ENCODE measurements at regions not wholly inside any gene's neighbourhood (a gene's known extent, or its start where the extent isn't known, plus 50 kb on each side); places are given as distances from the start of the nearest gene placed in this dataset.

GRCh38 chr14:87443039-87443438 is 549.9 kb downstream of the GALC start:
- H3K9me3 Mint-ChIP-seq: no peaks in the 10 kb centered on the region
- TF ChIP-seq CTCF (IDR thresholded peaks at IDR 0.05): no peak
- H3K27ac Mint-ChIP-seq: no peak overlapping the region
- peaks cover 7% of the 10 kb centered on the region for H3K27me3 Mint-ChIP-seq (ENCODE audit: low read depth, poor library complexity)
- no peaks in the 10 kb centered on the region for H3K36me3 Mint-ChIP-seq (ENCODE audit: low read depth)
- DNase-seq: no peak
- no peak overlapping the region for H3K4me3 Mint-ChIP-seq
- no peaks in the 10 kb centered on the region for H3K4me1 Mint-ChIP-seq

DNA sequence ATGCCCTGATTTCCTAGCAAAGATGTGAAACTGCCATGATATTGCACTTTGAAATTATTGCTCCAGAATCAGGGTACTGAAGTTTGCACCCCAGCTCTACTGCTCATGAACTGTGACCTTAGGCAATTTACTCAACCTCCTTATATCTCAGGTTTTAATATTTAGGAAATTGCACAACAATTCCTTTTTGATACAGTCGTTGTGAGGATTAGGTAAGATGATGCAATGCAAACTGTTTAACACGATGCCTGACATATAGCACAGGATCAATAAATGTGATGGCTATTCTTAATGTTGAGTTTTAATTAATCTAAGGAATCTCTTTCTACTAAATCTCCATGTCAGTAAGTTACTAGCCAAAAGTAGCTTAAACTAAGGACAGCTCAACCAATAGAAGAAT is 555.8 kb downstream of the GALC start:
- TF ChIP-seq CTCF (IDR thresholded peaks at IDR 0.05): no peak
- H3K27me3 Mint-ChIP-seq (ENCODE audit: low read depth, poor library complexity): peaks cover 3% of the 10 kb centered on the region
- no peak overlapping the region for H3K4me3 Mint-ChIP-seq
- no peak for DNase-seq
- no peaks in the 10 kb centered on the region for H3K9me3 Mint-ChIP-seq
- no peak overlapping the region for H3K27ac Mint-ChIP-seq
- no peaks in the 10 kb centered on the region for H3K4me1 Mint-ChIP-seq
- H3K36me3 Mint-ChIP-seq (ENCODE audit: low read depth): no peaks in the 10 kb centered on the region

DNA sequence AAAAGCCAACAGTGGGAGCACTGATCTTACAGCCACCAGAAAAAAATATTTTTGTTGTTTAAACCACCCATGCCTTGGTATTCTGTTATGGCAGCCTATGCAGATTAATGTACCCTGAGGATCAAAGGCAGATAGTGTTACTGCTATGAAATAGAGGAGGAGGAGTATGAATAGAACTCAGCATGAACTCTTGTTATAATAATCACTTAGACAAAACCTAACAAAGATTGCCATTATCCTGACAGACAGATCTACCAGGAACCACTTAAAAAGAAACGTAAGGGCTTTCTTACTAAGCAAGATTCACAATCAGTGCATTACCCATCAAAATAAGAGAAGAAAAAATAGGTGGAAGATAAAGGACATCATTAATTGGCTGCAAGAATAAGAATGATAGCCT is 558.3 kb downstream of the GALC start:
- TF ChIP-seq CTCF (IDR thresholded peaks at IDR 0.05): no peak
- H3K27me3 Mint-ChIP-seq (ENCODE audit: low read depth, poor library complexity): peaks cover 3% of the 10 kb centered on the region
- no peak overlapping the region for H3K4me3 Mint-ChIP-seq
- H3K27ac Mint-ChIP-seq: no peak overlapping the region
- no peaks in the 10 kb centered on the region for H3K9me3 Mint-ChIP-seq
- no peak for DNase-seq
- no peaks in the 10 kb centered on the region for H3K36me3 Mint-ChIP-seq (ENCODE audit: low read depth)
- H3K4me1 Mint-ChIP-seq: no peaks in the 10 kb centered on the region

GRCh38 chr14:87434011-87434410 is 559.0 kb downstream of the GALC start:
- Mint-ChIP-seq H3K9me3 (no peaks in the 10 kb centered on the region), H3K4me3 (no peak overlapping the region), H3K36me3 (ENCODE audit: low read depth) (no peaks in the 10 kb centered on the region), H3K27ac (no peak overlapping the region), H3K27me3 (ENCODE audit: low read depth, poor library complexity) (peaks cover 3% of the 10 kb centered on the region), H3K4me1 (no peaks in the 10 kb centered on the region)
- no peak for TF ChIP-seq CTCF (IDR thresholded peaks at IDR 0.05)
- DNase-seq: no peak

- H3K4me3 Mint-ChIP-seq: no peak overlapping the region
- H3K9me3 Mint-ChIP-seq: no peaks in the 10 kb centered on the region
- DNase-seq: no peak
- peaks cover 3% of the 10 kb centered on the region for H3K27me3 Mint-ChIP-seq (ENCODE audit: low read depth, poor library complexity)
- no peaks in the 10 kb centered on the region for H3K36me3 Mint-ChIP-seq (ENCODE audit: low read depth)
- no peaks in the 10 kb centered on the region for H3K4me1 Mint-ChIP-seq
- TF ChIP-seq CTCF (IDR thresholded peaks at IDR 0.05): no peak
- H3K27ac Mint-ChIP-seq: no peak overlapping the region
Observed at GRCh38 chr14:87432698-87433097, 560.3 kb downstream of the GALC start.

DNA sequence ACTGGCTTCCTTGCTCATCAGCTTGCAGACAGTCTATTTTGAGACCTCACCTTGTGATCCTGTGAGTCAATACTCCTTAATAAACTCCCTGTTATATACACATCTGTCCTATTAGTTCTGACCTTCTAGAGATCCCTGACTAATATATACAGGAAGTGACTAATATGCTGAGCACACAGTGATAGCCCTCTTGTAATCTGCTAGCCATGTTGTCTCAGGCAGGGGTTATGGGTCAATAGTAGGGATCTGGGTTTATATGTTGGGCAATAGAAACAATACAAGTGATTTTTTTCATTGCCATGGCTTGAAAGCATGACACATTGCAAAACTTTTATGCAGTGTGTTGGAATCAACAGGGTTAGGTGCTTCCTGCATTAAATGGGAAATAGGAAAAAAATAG is 562.2 kb downstream of the GALC start:
- H3K36me3 Mint-ChIP-seq (ENCODE audit: low read depth): no peaks in the 10 kb centered on the region
- no peak overlapping the region for H3K4me3 Mint-ChIP-seq
- peaks cover 5% of the 10 kb centered on the region for H3K9me3 Mint-ChIP-seq
- no peak for TF ChIP-seq CTCF (IDR thresholded peaks at IDR 0.05)
- no peak overlapping the region for H3K27ac Mint-ChIP-seq
- H3K27me3 Mint-ChIP-seq (ENCODE audit: low read depth, poor library complexity): no peaks in the 10 kb centered on the region
- no peaks in the 10 kb centered on the region for H3K4me1 Mint-ChIP-seq
- no peak for DNase-seq

Data from nephron progenitor cell (in vitro differentiated cells).